HepG2 (cell line): ENCODE measurements at regions not wholly inside any gene's neighbourhood (a gene's known extent, or its start where the extent isn't known, plus 50 kb on each side); places are given as distances from the start of the nearest gene placed in this dataset.

Experiments used
- CEBPB ChIP-seq: IDR thresholded peaks from 2 replicates; pipeline ENCODE4 v1.6.1; 2011; ENCODE audit warnings: low read depth, low read length, improper control_type of control experiment, borderline replicate concordance
- EP300 ChIP-seq, 3 experiments: sonication (generic) in 1 of 3; formaldehyde crosslinking in 1 of 3; IDR thresholded peaks; 2 replicates each; pipeline versions ENCODE4 v1.5.1 to v1.6.1; 2011 to 2020; ENCODE audit warnings: low read depth in 2 of 3, low read length in 2 of 3, borderline replicate concordance in 1 of 3, improper control_type of control experiment in 1 of 3, mild to moderate bottlenecking in 1 of 3, missing genetic modification reagents in 1 of 3, moderate library complexity in 1 of 3
- EZH2 ChIP-seq: conservative IDR thresholded peaks from 2 replicates; pipeline ENCODE4 v1.6.1; 2012; ENCODE audit warnings: mild to moderate bottlenecking, low read depth, low read length, moderate library complexity
- FOXP4 ChIP-seq: sonication (generic); formaldehyde crosslinking; IDR thresholded peaks from 2 replicates; pipeline ENCODE4 v1.4.0; 2020; ENCODE audit warnings: missing genetic modification reagents
- HNRNPL ChIP-seq: fragments of 200-400 bp; formaldehyde crosslinking; IDR thresholded peaks from 2 replicates; pipeline ENCODE4 v1.6.1; 2017; ENCODE audit warnings: mild to moderate bottlenecking, low read depth, low read length
- JUN ChIP-seq: sonication (generic); formaldehyde crosslinking; IDR thresholded peaks from 2 replicates; pipeline ENCODE4 v1.4.0; 2020; ENCODE audit warnings: mild to moderate bottlenecking, missing genetic modification reagents
- MAX ChIP-seq: IDR thresholded peaks from 2 replicates; pipeline ENCODE4 v1.6.1; 2012; ENCODE audit warnings: inconsistent platforms
- POLR2A ChIP-seq, 2 experiments: IDR thresholded peaks; 2 replicates each; pipeline ENCODE4 v1.6.1; 2011; ENCODE audit warnings: low read depth in 2 of 2, low read length in 2 of 2, mild to moderate bottlenecking in 1 of 2, moderate library complexity in 1 of 2; ENCODE audit not compliant: insufficient read depth in 1 of 2
- PREB ChIP-seq: sonication (generic); formaldehyde crosslinking; IDR thresholded peaks from 2 replicates; pipeline ENCODE4 v1.4.0; 2020; ENCODE audit warnings: missing genetic modification reagents
- RAD21 ChIP-seq: fragments of 450-650 bp; formaldehyde crosslinking; IDR thresholded peaks from 2 replicates; pipeline ENCODE4 v1.5.0; 2020; ENCODE audit warnings: mild to moderate bottlenecking
- SALL1 ChIP-seq: sonication (generic); formaldehyde crosslinking; IDR thresholded peaks from 2 replicates; pipeline ENCODE4 v1.8.0; 2022; ENCODE audit warnings: mild to moderate bottlenecking, missing genetic modification reagents
- ZNF280B ChIP-seq: sonication (generic); formaldehyde crosslinking; IDR thresholded peaks from 2 replicates; pipeline ENCODE4 v1.5.0; 2020; ENCODE audit warnings: missing genetic modification reagents, mild to moderate bottlenecking, borderline replicate concordance
- ZNF350 ChIP-seq: sonication (generic); formaldehyde crosslinking; IDR thresholded peaks from 2 replicates; pipeline ENCODE4 v1.4.0; 2020; ENCODE audit warnings: mild to moderate bottlenecking, low read depth, missing genetic modification reagents, borderline replicate concordance
- TF ChIP-seq, protein P1 (sequence below): sonication (generic); formaldehyde crosslinking; IDR thresholded peaks from 2 replicates; pipeline ENCODE4 v1.4.0; 2020; ENCODE audit warnings: missing genetic modification reagents

GRCh38 chr2:117190856-117191559 is 623.5 kb upstream of the DDX18 start:
- TF ChIP-seq CEBPB (no peak), JUN (CRISPR knock-in tag) (no peak), EZH2 (no peak), FOXP4 (CRISPR knock-in tag) (no peak), POLR2A (IDR thresholded peaks at IDR 0.05; ENCODE audit: insufficient read depth in 1 of 2, low read depth in 2 of 2, low read length in 2 of 2) (no peak), PREB (CRISPR knock-in tag) (no peak), RAD21 (CRISPR knock-in tag) (no peak), ZNF350 (CRISPR knock-in tag) (no peak), SALL1 (CRISPR knock-in tag) (no peak), HNRNPL (no peak), EP300 (IDR thresholded peaks at IDR 0.05; ENCODE audit: low read depth in 2 of 2, low read length in 2 of 2) (no peak), EP300 (CRISPR knock-in tag; IDR thresholded peaks at IDR 0.05; ENCODE audit: borderline replicate concordance) (no peak), ZNF280B (no peak), MAX (no peak)
- TF ChIP-seq, protein P1, sequence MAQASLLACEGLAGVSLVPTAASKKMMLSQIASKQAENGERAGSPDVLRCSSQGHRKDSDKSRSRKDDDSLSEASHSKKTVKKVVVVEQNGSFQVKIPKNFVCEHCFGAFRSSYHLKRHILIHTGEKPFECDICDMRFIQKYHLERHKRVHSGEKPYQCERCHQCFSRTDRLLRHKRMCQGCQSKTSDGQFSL (CRISPR knock-in tag): no peak
